ENCODE measurements at regions not wholly inside any gene's neighbourhood (a gene's known extent, or its start where the extent isn't known, plus 50 kb on each side); places are given as distances from the start of the nearest gene placed in this dataset.
A peak's percentile ranks its signal among the peaks of the same experiment; 100 is the strongest.

- DNase-seq = no peak
These were observed 547.5 kb downstream of the EBF1 start for GRCh38 chr5:158552241-158552640.

GRCh38 chr5:158549311-158549710 is 550.4 kb downstream of the EBF1 start:
- no peak for DNase-seq

GRCh38 chr5:158546748-158547147 is 553.0 kb downstream of the EBF1 start:
- DNase-seq = no peak

- DNase-seq = no peak
These were observed 553.7 kb downstream of the EBF1 start for GRCh38 chr5:158545949-158546530.

GRCh38 chr5:158544388-158545339 is 555.1 kb downstream of the EBF1 start:
- DNase-seq = no peak

GRCh38 chr5:158543539-158544387 is 556.0 kb downstream of the EBF1 start:
- DNase-seq = peak; percentile 45

GRCh38 chr5:158541536-158542297 is 558.0 kb downstream of the EBF1 start:
- no peak for DNase-seq

- DNase-seq = no peak
These were observed 561.1 kb downstream of the EBF1 start for GRCh38 chr5:158538506-158539074.

- DNase-seq = no peak
These were observed 562.4 kb downstream of the EBF1 start for GRCh38 chr5:158537366-158537765.

GRCh38 chr5:158534203-158534602 is 565.5 kb downstream of the EBF1 start:
- DNase-seq = no peak

- DNase-seq = no peak
These were observed 567.0 kb downstream of the EBF1 start for GRCh38 chr5:158532739-158533138.

- no peak for DNase-seq
These were observed 567.9 kb downstream of the EBF1 start for GRCh38 chr5:158531860-158532259.

- DNase-seq = no peak
These were observed 569.6 kb downstream of the EBF1 start for GRCh38 chr5:158530115-158530514.

GRCh38 chr5:158529454-158529853 is 570.3 kb downstream of the EBF1 start:
- no peak for DNase-seq

- DNase-seq = no peak
These were observed 574.1 kb downstream of the EBF1 start for GRCh38 chr5:158525663-158526062.

GRCh38 chr5:158524070-158524469 is 575.6 kb downstream of the EBF1 start:
- no peak for DNase-seq

- no peak for DNase-seq
These were observed 576.9 kb downstream of the EBF1 start for GRCh38 chr5:158522776-158523175.

GRCh38 chr5:158521995-158522394 is 577.7 kb downstream of the EBF1 start:
- no peak for DNase-seq

GRCh38 chr5:158519433-158520021 is 580.2 kb downstream of the EBF1 start:
- DNase-seq = no peak

- DNase-seq = no peak
These were observed 583.2 kb downstream of the EBF1 start for GRCh38 chr5:158516521-158516920.

- DNase-seq = no peak
These were observed 584.7 kb downstream of the EBF1 start for GRCh38 chr5:158514986-158515359.

Measured in activated CD4-positive, alpha-beta T cell treated with anti-CD3 and anti-CD28 coated beads, Interleukin-2, Interleukin-6, amounts not matched to agents 100 ng/mL and 50 ng/mL, durations not matched to agents 16 hours and 8 hours (primary cell).